HG03066 (cell line): ENCODE measurements at regions not wholly inside any gene's neighbourhood (a gene's known extent, or its start where the extent isn't known, plus 50 kb on each side); places are given as distances from the start of the nearest gene placed in this dataset.
"Not testable (repeated sequence)": the region's sequence is repeated elsewhere in the genome, so short reads cannot be mapped to it uniquely, and the experiment has no call there.

Experiments used
- ATAC-seq: cut with Tn5 transposase; IDR thresholded peaks from one replicate; pipeline ENCODE4 v1.9.1; 2021; ENCODE audit warnings: low read depth; ENCODE audit not compliant: unreplicated experiment

DNA sequence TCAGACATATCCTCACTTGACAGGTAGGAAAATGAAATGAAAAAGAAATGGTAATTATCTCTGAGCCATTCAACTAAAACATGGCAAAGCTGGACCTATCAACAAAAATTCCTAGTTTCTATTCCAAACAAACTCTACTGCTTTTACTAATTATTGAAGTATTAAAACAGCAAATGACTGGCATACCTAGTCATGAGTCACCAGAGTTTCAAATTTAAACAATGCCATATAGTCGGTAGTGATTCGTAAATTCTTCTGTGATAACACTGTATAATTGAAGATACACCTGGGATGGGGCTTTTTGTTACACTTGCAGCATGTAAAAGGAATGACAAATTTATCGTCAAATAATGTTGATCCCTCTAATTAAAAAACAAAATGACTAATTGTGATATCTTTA, 153.1 kb upstream of the THUMPD2 start:
- ATAC-seq = no peak

GRCh38 chr2:39930175-39930917, 151.3 kb upstream of the THUMPD2 start:
- no peak for ATAC-seq

DNA sequence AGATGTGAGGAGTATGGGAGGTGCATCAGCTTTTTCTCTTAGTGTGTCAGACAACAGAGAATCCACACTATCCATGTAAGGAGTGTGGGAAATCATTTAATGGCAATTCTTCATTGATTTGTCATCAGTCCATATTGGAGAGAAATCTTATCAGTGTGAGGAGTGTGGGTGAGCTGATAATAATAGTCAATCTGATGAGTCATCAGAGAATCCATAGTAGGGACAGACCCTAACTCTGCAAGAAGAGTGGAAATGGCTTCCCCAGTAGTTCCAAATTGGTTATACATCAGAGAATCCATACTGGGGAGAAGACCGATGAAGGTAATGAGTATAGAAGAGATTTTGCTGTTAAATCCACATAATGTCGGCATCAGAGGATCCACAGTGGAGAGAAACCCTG, 150.5 kb upstream of the THUMPD2 start:
- no peak for ATAC-seq

- no peak for ATAC-seq
Measured at GRCh38 chr2:39925312-39925711, 146.3 kb upstream of the THUMPD2 start.

DNA sequence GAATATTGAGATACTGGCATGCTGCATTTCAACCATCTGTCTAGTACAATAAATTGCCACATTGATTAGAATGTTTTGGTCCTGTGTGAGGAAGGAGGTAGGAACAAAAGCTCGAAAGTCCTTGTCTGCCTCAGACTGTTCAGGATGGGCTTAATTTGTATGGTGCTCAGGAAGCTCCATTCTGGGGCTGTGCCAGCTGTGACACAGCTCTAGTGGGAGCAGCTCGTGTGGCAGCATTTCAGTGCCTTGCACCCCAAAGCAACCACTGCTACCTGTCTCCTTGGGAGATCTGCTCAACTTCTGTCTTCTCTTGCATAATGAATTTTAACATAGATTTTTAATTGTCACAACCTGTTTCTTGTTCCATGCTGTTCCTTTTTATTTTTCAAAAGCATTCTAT, 144.4 kb upstream of the THUMPD2 start:
- no peak for ATAC-seq

DNA sequence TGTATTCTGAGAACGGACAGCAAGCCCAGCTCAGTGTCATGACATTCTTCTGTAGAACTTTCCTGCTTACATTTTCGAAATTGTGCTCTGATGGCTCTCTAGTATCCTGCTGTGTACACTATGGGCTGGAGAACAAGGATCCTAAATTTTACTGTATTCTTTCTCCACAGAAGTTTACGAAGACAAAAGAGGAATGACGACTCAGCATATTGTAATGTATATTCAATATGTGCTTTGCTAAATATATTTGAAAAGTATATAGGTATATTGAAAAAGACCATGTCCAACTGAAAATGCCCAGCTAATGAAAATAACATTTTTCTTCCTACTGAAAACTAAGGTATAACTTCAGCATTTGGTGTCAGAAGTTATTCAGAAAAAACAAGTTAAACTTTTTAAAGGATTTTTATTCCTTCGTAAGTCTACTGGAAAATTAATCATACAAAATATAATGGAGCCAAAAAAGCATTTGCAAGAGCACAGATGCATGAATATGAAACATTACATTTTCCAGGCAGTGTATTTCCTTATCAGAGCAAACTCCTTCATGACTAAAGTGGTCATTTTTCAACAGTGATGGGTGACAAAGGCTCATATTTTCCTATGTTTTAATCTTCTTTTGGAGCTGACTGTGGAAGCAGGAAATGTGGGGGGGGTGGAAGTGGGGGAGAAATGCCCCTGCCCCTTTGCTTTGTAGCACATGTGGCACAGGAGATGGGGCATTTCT, 143.8 kb upstream of the THUMPD2 start:
- no peak for ATAC-seq

GRCh38 chr2:39920307-39920801, 141.3 kb upstream of the THUMPD2 start:
- no peak for ATAC-seq

DNA sequence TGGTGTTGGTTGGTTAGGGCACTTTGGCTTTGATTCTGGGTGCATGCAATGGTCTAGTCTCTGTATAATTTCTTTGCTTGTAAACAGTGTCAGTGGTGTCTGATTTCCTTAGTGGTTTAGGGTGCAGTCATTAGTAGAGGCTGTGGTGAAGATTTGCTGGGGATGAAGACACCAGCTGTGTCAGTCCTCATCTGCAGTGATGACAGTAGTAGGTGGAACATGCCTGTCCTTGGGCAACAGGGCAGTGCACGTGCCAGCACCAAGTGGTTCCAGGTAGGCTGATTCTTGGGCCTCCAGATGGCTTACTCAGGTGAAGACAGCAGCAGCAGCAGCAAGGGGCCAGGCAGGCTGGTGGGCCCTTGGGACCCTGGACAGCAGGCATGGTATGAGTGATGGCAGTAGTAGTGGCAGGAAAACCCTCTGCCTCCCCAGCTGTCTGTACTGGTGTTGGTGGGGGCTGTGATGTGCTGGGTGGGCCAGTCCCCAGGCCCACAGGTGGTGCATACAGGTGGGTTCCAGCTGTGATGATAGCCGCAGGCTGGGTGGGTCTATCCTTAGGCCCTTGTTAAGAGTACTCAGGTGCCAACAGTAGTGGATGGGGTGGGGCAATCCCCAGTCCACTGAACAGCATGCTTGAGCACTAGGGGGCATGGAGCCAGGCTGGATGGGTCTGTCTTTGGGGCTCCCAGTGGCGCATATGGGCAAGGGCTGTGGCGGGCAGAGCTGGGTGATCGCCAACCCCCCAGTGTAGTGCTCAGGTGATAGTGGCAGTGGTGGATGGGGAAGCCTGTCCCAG, 140.7 kb upstream of the THUMPD2 start:
- no peak for ATAC-seq

DNA sequence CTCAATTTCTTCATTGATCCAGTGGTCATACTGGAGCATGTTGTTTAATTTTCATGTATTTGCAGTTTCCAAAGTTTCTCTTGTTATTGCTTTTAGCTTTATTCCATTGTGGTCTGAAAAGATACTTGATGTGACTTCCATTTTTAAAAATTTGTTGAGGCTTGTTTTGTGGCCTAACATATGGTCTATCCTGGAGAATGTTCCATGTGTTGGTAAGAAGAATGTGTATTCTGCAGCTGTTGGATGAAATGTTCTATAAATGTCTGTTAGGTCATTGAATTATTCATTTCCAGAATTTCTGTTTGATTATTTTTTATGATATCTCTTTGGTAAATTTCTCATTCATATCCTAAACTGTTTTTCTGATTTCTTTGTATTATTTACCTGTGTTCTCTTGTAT, 139.8 kb upstream of the THUMPD2 start:
- ATAC-seq = no peak

- ATAC-seq = not testable (repeated sequence)
Measured at GRCh38 chr2:39917371-39917770, 138.3 kb upstream of the THUMPD2 start.

DNA sequence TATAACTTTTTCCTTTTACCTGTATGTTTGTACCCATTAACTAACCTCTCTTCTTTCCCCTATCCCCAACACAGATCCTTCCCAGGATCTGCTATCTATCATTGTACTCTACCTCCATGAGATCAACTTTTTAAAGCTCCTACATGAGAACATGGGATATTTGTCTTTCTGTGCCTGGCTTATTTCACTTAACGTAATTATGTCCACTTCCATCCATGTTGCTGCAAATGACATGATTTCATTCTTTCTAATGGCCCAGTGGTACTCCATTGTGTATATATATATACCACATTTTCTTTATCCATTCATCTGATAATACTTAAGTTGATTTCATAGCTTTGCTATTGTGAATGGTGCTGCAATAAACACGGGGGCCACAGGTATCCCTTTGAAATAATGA, 135.9 kb upstream of the THUMPD2 start:
- ATAC-seq = no peak

- no peak for ATAC-seq
Measured at GRCh38 chr2:39913648-39914461, 134.8 kb upstream of the THUMPD2 start.

GRCh38 chr2:39902103-39902502, 123.0 kb upstream of the THUMPD2 start:
- no peak for ATAC-seq

DNA sequence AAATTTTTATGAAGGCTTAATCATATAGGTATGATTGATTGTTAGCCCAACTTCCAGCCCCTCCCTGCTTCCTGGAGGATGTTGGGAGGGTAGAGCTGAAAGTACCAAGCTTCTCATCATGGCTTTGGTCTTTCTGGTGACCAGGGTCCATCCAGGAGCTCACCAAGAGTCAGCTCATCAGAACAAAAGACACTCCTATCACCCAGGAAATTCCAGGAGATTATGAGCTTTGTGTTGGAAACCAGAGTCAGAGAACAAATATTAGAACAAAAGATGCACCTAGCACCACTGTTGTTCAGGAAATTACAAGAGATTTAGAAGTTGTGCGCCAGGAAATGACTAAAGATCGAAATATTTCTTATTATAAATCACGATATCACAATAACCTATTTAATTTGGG, 119.9 kb upstream of the THUMPD2 start:
- ATAC-seq = no peak

DNA sequence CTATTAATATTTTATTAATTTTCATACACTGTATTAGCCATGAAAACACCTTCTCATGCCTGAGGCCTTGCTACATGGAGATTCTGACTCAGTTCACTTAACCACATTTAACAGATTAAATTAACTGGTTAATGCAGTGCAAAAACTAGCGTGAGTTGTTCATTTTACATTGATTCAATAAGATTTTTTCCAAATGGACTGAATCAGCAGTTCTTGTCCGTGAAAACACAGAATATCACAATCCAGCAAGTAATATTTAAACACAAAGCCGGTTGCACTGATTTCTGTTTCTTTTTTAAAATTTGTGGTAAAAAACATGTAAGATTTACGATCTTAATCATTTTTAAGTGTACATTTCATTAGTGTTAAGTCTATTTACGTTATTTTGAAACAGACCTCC, 118.2 kb upstream of the THUMPD2 start:
- ATAC-seq = no peak

DNA sequence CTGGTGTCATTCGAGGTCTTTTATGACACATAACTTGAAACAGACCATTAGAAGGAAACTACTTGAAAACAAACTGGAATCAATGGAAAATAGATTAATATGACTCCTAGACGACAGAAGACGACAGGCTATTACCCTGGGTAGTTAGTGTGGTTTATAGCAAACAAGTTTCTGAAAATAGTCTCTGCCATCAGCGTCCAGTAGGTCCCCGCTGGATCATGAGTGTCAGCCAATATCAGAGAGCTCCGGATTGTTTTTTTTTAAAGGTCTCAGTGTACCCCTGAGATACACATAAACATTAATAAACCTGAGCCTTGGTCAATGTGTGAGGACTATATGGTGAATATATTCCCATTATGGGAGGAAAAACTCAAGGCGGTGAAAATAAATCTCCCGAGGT, 115.0 kb upstream of the THUMPD2 start:
- ATAC-seq = no peak

- ATAC-seq = no peak
Measured at GRCh38 chr2:39893616-39894015, 114.6 kb upstream of the THUMPD2 start.

DNA sequence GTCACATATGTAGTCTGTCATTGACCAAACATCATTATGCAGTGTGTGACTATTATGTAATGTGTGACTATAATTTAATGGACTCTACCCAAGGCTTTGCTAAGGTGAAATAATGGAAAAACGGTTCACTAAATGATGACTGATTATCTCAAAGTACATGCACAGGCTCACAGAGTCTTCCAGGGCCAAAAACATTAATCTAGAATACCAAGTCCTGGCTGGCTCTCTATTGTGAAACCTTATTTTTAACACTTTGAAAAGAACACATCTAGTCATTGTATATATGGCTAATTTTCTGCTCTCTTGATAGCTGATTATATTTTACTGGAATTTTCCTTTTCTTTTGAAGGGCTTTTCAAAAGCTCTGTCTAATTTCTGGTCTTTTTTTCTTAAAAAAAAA, 102.9 kb upstream of the THUMPD2 start:
- no peak for ATAC-seq

- ATAC-seq = no peak
Measured at GRCh38 chr2:39881494-39881893, 102.4 kb upstream of the THUMPD2 start.

DNA sequence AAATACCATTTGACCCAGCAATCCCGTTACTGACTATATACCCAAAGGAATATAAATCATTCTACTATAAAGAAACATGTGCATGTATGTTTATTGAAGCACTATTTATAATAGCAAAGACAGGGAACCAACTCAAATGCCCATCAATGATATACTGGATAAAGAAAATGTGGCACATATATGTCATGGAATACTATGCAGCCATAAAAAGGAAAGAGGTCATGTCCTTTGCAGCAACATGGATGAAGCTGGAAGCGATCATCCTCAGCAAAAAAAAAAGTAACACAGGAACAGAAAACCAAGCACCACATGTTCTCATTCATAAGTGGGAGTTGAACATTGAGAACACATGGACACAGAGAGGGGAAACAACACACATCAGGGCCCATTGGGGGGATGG, 99.9 kb upstream of the THUMPD2 start:
- ATAC-seq = not testable (repeated sequence)

GRCh38 chr2:39875914-39876267, 96.8 kb upstream of the THUMPD2 start:
- no peak for ATAC-seq
